ENCODE measurements at regions not wholly inside any gene's neighbourhood (a gene's known extent, or its start where the extent isn't known, plus 50 kb on each side); places are given as distances from the start of the nearest gene placed in this dataset.

- TF ChIP-seq HOXC10 (CRISPR knock-in tag; IDR thresholded peaks at IDR 0.05) (no peak), ZNF571 (tag by site-specific recombination; IDR thresholded peaks at IDR 0.05) (no peak), ZNF140 (tag by site-specific recombination; IDR thresholded peaks at IDR 0.05) (no peak), ZBTB11 (tag by site-specific recombination; conservative IDR thresholded peaks at IDR 0.05; ENCODE audit: low read depth) (no peak), ZNF785 (tag by site-specific recombination; IDR thresholded peaks at IDR 0.05) (no peak), ZNF623 (tag by site-specific recombination; IDR thresholded peaks at IDR 0.05) (no peak), CTCF (tag by site-specific recombination; IDR thresholded peaks at IDR 0.05) (no peak), ZNF394 (tag by site-specific recombination; IDR thresholded peaks at IDR 0.05; ENCODE audit: borderline replicate concordance) (no peak), ZNF138 (tag by site-specific recombination; IDR thresholded peaks at IDR 0.05; ENCODE audit: borderline replicate concordance) (no peak), INSM2 (tag by site-specific recombination; IDR thresholded peaks at IDR 0.05) (no peak), ZNF416 (tag by site-specific recombination; IDR thresholded peaks at IDR 0.05) (no peak), ZNF701 (tag by site-specific recombination; IDR thresholded peaks at IDR 0.05) (no peak), ZNF530 (tag by site-specific recombination; IDR thresholded peaks at IDR 0.05; ENCODE audit: low read depth) (no peak)
These were observed 52.6 kb upstream of the GCM1 start for GRCh38 chr6:53201270-53201669.

Data from HEK293 (cell line).